Heart left ventricle (tissue), 16 donors: ENCODE measurements at regions not wholly inside any gene's neighbourhood (a gene's known extent, or its start where the extent isn't known, plus 50 kb on each side); places are given as distances from the start of the nearest gene placed in this dataset.
A peak's percentile ranks its signal among the peaks of the same experiment; 100 is the strongest.

Experiments
- ATAC-seq, 4 donors: fragments of 200-7000 bp; cut with Tn5 transposase; one replicate each; pipeline ENCODE4 v1.9.1; 2020 to 2022; ENCODE audit warnings: moderate library complexity in 4 of 4, mild to moderate bottlenecking in 3 of 4, moderate number of reproducible peaks in 1 of 4
- DNase-seq, 5 donors: peaks; one replicate each; pipeline ENCODE4 v3.0.0-alpha.2; 2020
- H3K27ac ChIP-seq, 12 donors: fragments of 200-600 bp; sonication (generic) in 4 of 12; one replicate each; pipeline versions ENCODE4 v1.5.0 to v1.8.0; 2016 to 2022; ENCODE audit warnings: mild to moderate bottlenecking in 2 of 12
- H3K27me3 ChIP-seq, 9 donors: fragments of 200-600 bp; sonication (generic) in 2 of 9; one replicate each; pipeline versions ENCODE4 v1.5.1 to v1.8.0; 2016 to 2022; ENCODE audit warnings: mild to moderate bottlenecking in 3 of 9
- H3K36me3 ChIP-seq, 9 donors: fragments of 200-600 bp; sonication (generic) in 2 of 9; one replicate each; pipeline versions ENCODE4 v1.5.0 to v1.8.0; 2018 to 2022; ENCODE audit warnings: mild to moderate bottlenecking in 2 of 9
- H3K4me1 ChIP-seq, 12 donors: fragments of 200-600 bp; sonication (generic) in 4 of 12; one replicate each; pipeline versions ENCODE4 v1.5.0 to v1.8.0; 2016 to 2022; ENCODE audit warnings: mild to moderate bottlenecking in 3 of 12
- H3K4me3 ChIP-seq, 12 donors: fragments of 200-600 bp; sonication (generic) in 4 of 12; one replicate each; pipeline versions ENCODE4 v1.5.0 to v1.8.0; 2017 to 2022; ENCODE audit warnings: mild to moderate bottlenecking in 9 of 12, moderate library complexity in 4 of 12
- H3K9me3 ChIP-seq, 12 donors: fragments of 200-600 bp; sonication (generic) in 4 of 12; one replicate each; pipeline versions ENCODE4 v1.5.0 to v1.8.0; 2016 to 2022; ENCODE audit warnings: mild to moderate bottlenecking in 1 of 12
- CTCF ChIP-seq, 12 donors: fragments of 200-600 bp; sonication (generic) in 4 of 12; IDR thresholded peaks; one replicate each; pipeline versions ENCODE4 v1.5.0 to v1.8.0; 2018 to 2022; ENCODE audit warnings: antibody characterized with exemption in 12 of 12, mild to moderate bottlenecking in 5 of 12
- POLR2A ChIP-seq, 2 donors: fragments of 450-650 bp; IDR thresholded peaks; one replicate each; pipeline ENCODE4 v1.6.1; 2017; ENCODE audit warnings: antibody characterized with exemption in 2 of 2, mild to moderate bottlenecking in 2 of 2, moderate library complexity in 2 of 2
- WGBS, 4 donors: extraction: QIAGEN DNeasy Blood & Tissue Kit in 2 of 4; methylation state at CpG; one replicate each; pipeline versions ENCODE4 v1.1.5 to v1.1.7; 2013 to 2018; 5-methylcytosine and 5-hydroxymethylcytosine counted together
- intact Hi-C, 10 donors: fragments of 100-400 bp; cut with DNase I; formaldehyde crosslinking; loops; one replicate each; pipeline versions ENCODE4 v1.11.1 to v1.14.2; 2022
- donor health status: ischemic (EF 13 %, LVEDD 7.1; RV severe dilation, severe dysfunction).
- donor health status: healthy with polysubstance abuse.
- donor health status: DM: no; HTN: yes; CAD: no.
- donor health status: DM: no; HTN: no; CAD: no.
- donor health status: ischemic (EF 25% LVEDD 6.9; RV normal size, moderate dysfunction).
- donor health status: ischemic (EF 25% LVEDD 5.7; RV mildly dilated, moderate dysfunction).
- donor health status: healthy.
- donor health status: DM: yes; HTN: yes; CAD: no.
- donor health status: ischemic (EF 35%, LVEDD 5.7; RV mildly dilated, moderate dysfunction).
- donor health status: nonischemic (EF 11% LVEDD 7.7; RV severe dilation, severe dysfunction).
- donor health status: DM: yes; HTN: yes; CAD: no.
- donor health status: PGD.
- donor health status: ischemic (EF 29% LVEDD 5.4; RV normal size, mild dysfunction).
- donor health status: nonischemic (EF 23%, LVEDD 6.1; RV moderate dilation, normal function).

GRCh38 chr14:71711125-71711524, 221.1 kb upstream of the RGS6 start:
- peaks cover 0 to 14% (median 3%) of the 10 kb centered on the region in 12 donors for H3K4me1 ChIP-seq

DNA sequence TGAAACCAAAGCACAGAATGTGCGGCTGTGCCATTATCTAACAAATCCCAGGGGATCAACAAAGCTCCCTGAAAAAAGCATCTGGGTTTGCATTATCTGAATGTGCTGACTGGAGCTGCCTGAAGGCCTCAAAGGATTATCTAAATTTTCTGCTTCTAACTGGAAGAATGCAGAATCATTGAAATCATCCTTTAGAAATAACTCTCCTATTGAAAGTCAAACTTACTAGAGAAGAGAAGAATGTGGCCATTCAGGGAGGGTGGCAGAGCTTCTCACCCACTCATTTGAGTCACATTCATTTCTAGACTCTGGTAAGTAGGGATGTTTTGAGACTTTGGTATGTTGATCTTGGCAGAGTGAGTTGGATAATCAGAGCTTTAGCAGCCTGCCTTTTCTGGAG, 220.6 kb upstream of the RGS6 start:
- peaks cover 0 to 14% (median 4%) of the 10 kb centered on the region in 9 donors for H3K36me3 ChIP-seq
- H3K4me3 ChIP-seq, result no peak overlapping the region
- peak in 3 of 4 donors; percentile 48 to 75 (median 69) for ATAC-seq
- TF ChIP-seq POLR2A (IDR thresholded peaks at IDR 0.05) (no peak), CTCF (IDR thresholded peaks at IDR 0.05) (no peak)
- 64 to 78% (median 68%) methylated on average over 1 of the region's 1 CpG for WGBS, 4 donors
- H3K4me1 ChIP-seq, result peaks cover 0 to 14% (median 3%) of the 10 kb centered on the region in 12 donors
- no peaks in the 10 kb centered on the region for H3K27me3 ChIP-seq
- DNase-seq, result no peak
- intact Hi-C loops, result no loop called here
- peak overlapping the region in 2 of 12 donors; percentile 11 to 30 for H3K27ac ChIP-seq
- no peaks in the 10 kb centered on the region for H3K9me3 ChIP-seq

More at GRCh38 chr14:71711125-71711524, 221.1 kb upstream of the RGS6 start:
- WGBS, 4 donors, result 86 to 94% (median 92%) methylated on average over 2 of the region's 2 CpGs
- Histone ChIP-seq H3K27me3 (no peaks in the 10 kb centered on the region), H3K36me3 (peaks cover 0 to 14% (median 4%) of the 10 kb centered on the region in 9 donors), H3K9me3 (no peaks in the 10 kb centered on the region), H3K4me3 (no peak overlapping the region), H3K27ac (peak overlapping the region in 2 of 12 donors; percentile 11 to 30)
- no peak for ATAC-seq
- TF ChIP-seq CTCF (IDR thresholded peaks at IDR 0.05) (no peak), POLR2A (IDR thresholded peaks at IDR 0.05) (no peak)
- DNase-seq, result no peak
- intact Hi-C loops, result no loop called here

DNA sequence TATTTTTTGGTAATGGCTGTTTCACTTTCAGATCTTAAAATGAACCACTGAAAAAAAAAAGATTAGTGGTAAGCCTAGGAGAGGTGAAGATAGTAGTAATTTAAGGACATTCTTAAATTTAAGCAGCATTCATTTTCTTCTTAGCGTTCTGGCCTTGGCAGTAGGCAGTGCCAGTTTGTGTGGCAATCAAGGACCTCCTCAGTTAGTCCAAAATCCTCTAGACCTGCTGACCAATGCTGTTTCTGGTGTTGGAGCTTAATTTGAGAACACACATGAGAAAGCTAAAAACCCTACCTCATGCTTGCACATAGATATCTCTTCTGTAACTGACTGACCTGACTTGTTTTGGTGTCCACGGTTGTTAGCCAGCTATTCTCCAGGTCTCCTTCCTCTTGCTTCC, 219.8 kb upstream of the RGS6 start:
- H3K36me3 ChIP-seq, result peaks cover 0 to 14% (median 4%) of the 10 kb centered on the region in 9 donors
- WGBS, 4 donors, result 94 to 96% (median 94%) methylated on average over 2 of the region's 2 CpGs
- no peaks in the 10 kb centered on the region for H3K27me3 ChIP-seq
- TF ChIP-seq POLR2A (IDR thresholded peaks at IDR 0.05) (no peak), CTCF (IDR thresholded peaks at IDR 0.05) (no peak)
- intact Hi-C loops, result no loop called here
- no peak overlapping the region for H3K27ac ChIP-seq
- no peak for ATAC-seq
- H3K9me3 ChIP-seq, result no peaks in the 10 kb centered on the region
- DNase-seq, result no peak
- H3K4me3 ChIP-seq, result no peak overlapping the region
- peaks cover 0 to 14% (median 3%) of the 10 kb centered on the region in 12 donors for H3K4me1 ChIP-seq

DNA sequence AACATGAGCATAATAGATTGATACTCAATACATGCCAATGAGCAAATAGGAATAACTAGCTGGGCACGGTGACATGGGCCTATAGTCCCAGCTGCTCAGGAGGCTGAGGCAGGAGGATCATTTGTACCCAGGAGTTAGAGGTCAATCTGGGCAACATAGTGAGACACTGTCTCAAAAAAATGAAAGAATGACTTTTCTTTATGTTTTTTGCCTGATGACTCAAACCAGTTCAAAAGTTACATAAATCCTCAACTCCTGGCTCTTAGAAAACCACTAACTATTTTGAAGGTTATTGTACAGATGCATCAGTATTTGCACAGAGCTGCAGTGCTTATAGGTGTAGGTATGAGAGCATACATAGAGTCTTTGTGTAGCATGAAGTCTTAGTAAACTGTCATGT, 219.2 kb upstream of the RGS6 start:
- ATAC-seq (no peak), DNase-seq (no peak)
- peaks cover 0 to 14% (median 3%) of the 10 kb centered on the region in 12 donors for H3K4me1 ChIP-seq
- H3K9me3 ChIP-seq, result no peaks in the 10 kb centered on the region
- no peak overlapping the region for H3K27ac ChIP-seq
- no peaks in the 10 kb centered on the region for H3K27me3 ChIP-seq
- TF ChIP-seq POLR2A (IDR thresholded peaks at IDR 0.05), result no peak
- no peak for TF ChIP-seq CTCF (IDR thresholded peaks at IDR 0.05)
- H3K36me3 ChIP-seq, result peaks cover 0 to 14% (median 4%) of the 10 kb centered on the region in 9 donors
- WGBS, 4 donors, result 96 to 100% (median 98%) methylated on average over 1 of the region's 1 CpG
- no peak overlapping the region for H3K4me3 ChIP-seq
- intact Hi-C loops, result no loop called here
